Testis (tissue), 2 donors: ENCODE measurements at regions not wholly inside any gene's neighbourhood (a gene's known extent, or its start where the extent isn't known, plus 50 kb on each side); places are given as distances from the start of the nearest gene placed in this dataset.

ENCODE experiments used
- DNase-seq: peaks from one replicate; pipeline ENCODE4 v3.0.0-alpha.2; 2019
- H3K27ac ChIP-seq, 2 donors: fragments of 200-600 bp; sonication (generic); one replicate each; pipeline ENCODE4 v1.5.1; 2019
- H3K27me3 ChIP-seq: fragments of 200-600 bp; sonication (generic); one replicate; pipeline ENCODE4 v1.5.1; 2019
- H3K36me3 ChIP-seq: fragments of 200-600 bp; sonication (generic); one replicate; pipeline ENCODE4 v1.5.1; 2017; ENCODE audit warnings: low read depth; ENCODE audit errors: missing control alignments
- H3K4me1 ChIP-seq: fragments of 200-600 bp; sonication (generic); one replicate; pipeline ENCODE4 v1.5.1; 2019
- H3K4me3 ChIP-seq, 2 donors: fragments of 200-600 bp; sonication (generic); one replicate each; pipeline ENCODE4 v1.5.1; 2017 to 2019
- H3K9me3 ChIP-seq: fragments of 200-600 bp; sonication (generic); one replicate; pipeline ENCODE4 v1.5.1; 2017
- POLR2A ChIP-seq: fragments of 450-650 bp; IDR thresholded peaks from one replicate; pipeline ENCODE4 v1.6.1; 2017; ENCODE audit warnings: antibody characterized with exemption, mild to moderate bottlenecking, moderate library complexity
- WGBS, 2 donors: methylation state at CpG; one replicate each; pipeline ENCODE4 v1.1.5; 2018; 5-methylcytosine and 5-hydroxymethylcytosine counted together
- intact Hi-C: fragments of 100-400 bp; cut with DNase I; formaldehyde crosslinking; loops from one replicate; pipeline ENCODE4 v1.15.1; 2023; ENCODE audit warnings: low total_unique reads
- TF ChIP-seq, protein P1 (sequence below), 3 experiments: fragments of 450-650 bp in 2 of 3; fragments of 200-600 bp in 1 of 3; sonication (generic) in 1 of 3; IDR thresholded peaks; one replicate each; pipeline ENCODE4 v1.5.1; 2016 to 2019; ENCODE audit warnings: antibody characterized with exemption in 3 of 3, mild to moderate bottlenecking in 2 of 3, moderate library complexity in 1 of 3

DNA sequence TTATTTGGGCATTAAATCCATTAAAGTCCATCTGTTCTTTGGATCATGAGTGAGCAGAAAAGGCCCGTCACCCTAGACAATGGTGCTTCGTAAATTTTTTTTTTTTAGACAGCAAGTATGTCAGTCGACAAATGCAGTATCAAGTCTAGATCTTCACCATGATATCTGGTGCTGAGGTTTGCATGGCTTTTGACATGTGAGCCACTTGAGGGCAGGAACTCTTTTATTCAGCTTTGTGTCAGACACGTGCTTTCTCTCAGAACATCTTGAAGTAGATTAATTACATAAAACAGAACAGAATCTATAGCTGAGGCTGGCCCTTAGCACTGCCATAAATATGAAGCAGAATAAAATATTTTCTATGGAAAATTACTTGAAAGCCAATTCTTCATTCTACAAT lies 62.9 kb upstream of the CARD18 start:
- intact Hi-C loops, result no loop called here
- Histone ChIP-seq H3K36me3 (no peaks in the 10 kb centered on the region), H3K27ac (no peak overlapping the region), H3K9me3 (no peaks in the 10 kb centered on the region), H3K4me3 (no peak overlapping the region), H3K4me1 (no peaks in the 10 kb centered on the region), H3K27me3 (no peaks in the 10 kb centered on the region)
- no peak for DNase-seq
- 72 to 75% methylated on average over 4 of the region's 4 CpGs for WGBS, 2 donors
- no peak for TF ChIP-seq POLR2A
- TF ChIP-seq, protein P1, sequence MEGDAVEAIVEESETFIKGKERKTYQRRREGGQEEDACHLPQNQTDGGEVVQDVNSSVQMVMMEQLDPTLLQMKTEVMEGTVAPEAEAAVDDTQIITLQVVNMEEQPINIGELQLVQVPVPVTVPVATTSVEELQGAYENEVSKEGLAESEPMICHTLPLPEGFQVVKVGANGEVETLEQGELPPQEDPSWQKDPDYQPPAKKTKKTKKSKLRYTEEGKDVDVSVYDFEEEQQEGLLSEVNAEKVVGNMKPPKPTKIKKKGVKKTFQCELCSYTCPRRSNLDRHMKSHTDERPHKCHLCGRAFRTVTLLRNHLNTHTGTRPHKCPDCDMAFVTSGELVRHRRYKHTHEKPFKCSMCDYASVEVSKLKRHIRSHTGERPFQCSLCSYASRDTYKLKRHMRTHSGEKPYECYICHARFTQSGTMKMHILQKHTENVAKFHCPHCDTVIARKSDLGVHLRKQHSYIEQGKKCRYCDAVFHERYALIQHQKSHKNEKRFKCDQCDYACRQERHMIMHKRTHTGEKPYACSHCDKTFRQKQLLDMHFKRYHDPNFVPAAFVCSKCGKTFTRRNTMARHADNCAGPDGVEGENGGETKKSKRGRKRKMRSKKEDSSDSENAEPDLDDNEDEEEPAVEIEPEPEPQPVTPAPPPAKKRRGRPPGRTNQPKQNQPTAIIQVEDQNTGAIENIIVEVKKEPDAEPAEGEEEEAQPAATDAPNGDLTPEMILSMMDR (IDR thresholded peaks at IDR 0.05), result no peak

DNA sequence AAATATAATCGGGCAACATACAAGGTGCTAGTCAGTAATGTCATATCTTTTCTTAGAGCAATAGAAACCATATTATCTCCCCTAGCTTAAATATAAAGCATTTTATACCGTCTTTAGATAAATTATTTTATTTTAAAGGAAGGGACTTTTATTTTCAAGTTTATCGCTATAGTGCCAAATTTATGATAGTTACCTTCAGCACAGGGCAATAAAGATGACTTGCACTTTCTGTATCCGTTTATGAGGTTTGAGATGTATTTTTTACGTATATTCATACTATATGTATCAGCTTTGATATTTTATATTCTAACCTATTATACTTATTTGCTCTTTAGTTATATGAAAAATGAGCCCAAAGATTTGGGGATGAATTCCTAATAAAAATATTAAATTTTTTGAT lies 61.6 kb upstream of the CARD18 start:
- TF ChIP-seq POLR2A, result no peak
- TF ChIP-seq, protein P1 (IDR thresholded peaks at IDR 0.05), result no peak
- H3K27ac ChIP-seq, result no peak overlapping the region
- DNase-seq, result no peak
- no peak overlapping the region for H3K4me3 ChIP-seq
- no peaks in the 10 kb centered on the region for H3K36me3 ChIP-seq
- H3K9me3 ChIP-seq, result no peaks in the 10 kb centered on the region
- intact Hi-C loops, result no loop called here
- no peaks in the 10 kb centered on the region for H3K4me1 ChIP-seq
- 68 to 80% methylated on average over 5 of the region's 5 CpGs for WGBS, 2 donors
- no peaks in the 10 kb centered on the region for H3K27me3 ChIP-seq

DNA sequence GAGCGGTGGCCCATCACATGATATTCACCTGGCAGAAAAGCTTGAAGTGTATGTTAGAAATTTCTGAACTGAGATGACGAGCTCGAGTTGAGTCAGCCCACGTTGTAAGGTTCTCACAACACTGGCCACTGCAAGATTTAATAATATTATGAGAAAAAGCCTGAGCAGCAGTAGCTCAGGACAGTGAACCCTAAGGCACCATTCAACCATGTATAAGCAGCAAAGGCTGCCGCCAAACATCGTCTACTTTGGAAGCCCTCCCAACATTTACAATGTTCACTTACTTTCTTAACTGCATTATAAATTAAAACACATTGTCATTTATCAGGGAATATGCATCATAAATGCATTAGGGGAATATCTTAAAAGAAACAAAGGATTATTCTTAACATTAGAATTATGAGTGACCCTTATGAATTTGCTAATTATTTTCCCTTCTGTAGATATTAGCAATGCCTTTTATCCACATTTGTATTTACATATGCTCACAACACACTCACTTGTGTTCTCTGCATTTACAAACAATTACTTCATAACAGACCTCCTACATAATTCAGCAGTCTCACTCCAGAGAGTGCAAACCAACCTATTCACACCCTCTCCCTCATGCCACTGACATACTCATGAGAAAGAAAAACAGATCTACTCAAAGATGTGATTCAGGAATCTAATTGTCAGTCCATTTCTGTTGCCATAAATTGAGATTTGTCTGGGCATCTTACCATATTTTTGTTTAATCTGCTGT lies 57.7 kb upstream of the CARD18 start:
- intact Hi-C loops, result no loop called here
- Histone ChIP-seq H3K36me3 (no peaks in the 10 kb centered on the region), H3K27me3 (no peaks in the 10 kb centered on the region), H3K27ac (no peak overlapping the region), H3K4me1 (no peaks in the 10 kb centered on the region), H3K4me3 (no peak overlapping the region), H3K9me3 (no peaks in the 10 kb centered on the region)
- WGBS, 2 donors, result 78 to 83% methylated on average over 6 of the region's 6 CpGs
- no peak for DNase-seq
- no peak for TF ChIP-seq POLR2A
- TF ChIP-seq, protein P1 (IDR thresholded peaks at IDR 0.05), result no peak

DNA sequence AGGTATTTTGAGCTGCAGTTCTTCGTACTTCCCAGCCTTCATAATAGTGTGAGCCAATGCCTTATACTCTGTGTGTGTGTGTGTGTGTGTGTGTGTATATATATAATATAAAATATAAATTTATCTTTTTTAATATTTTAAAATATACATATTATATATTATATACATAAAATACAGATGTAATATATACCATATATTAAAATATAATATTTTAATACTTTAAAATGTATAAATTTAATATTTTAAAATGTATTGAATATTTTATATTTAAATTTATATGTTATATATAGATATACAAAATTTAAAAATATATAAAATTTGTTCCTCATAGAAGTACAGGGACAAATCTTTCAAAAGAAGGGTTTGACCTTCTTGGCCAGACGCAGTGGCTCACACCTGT lies 53.7 kb upstream of the CARD18 start:
- TF ChIP-seq POLR2A, result no peak
- TF ChIP-seq, protein P1 (IDR thresholded peaks at IDR 0.05), result no peak
- DNase-seq, result no peak
- intact Hi-C loops, result no loop called here
- 94 to 96% methylated on average over 2 of the region's 2 CpGs for WGBS, 2 donors
- H3K4me1 ChIP-seq, result no peaks in the 10 kb centered on the region
- H3K27ac ChIP-seq, result no peak overlapping the region
- no peaks in the 10 kb centered on the region for H3K27me3 ChIP-seq
- no peak overlapping the region for H3K4me3 ChIP-seq
- H3K36me3 ChIP-seq, result no peaks in the 10 kb centered on the region
- H3K9me3 ChIP-seq, result no peaks in the 10 kb centered on the region

DNA sequence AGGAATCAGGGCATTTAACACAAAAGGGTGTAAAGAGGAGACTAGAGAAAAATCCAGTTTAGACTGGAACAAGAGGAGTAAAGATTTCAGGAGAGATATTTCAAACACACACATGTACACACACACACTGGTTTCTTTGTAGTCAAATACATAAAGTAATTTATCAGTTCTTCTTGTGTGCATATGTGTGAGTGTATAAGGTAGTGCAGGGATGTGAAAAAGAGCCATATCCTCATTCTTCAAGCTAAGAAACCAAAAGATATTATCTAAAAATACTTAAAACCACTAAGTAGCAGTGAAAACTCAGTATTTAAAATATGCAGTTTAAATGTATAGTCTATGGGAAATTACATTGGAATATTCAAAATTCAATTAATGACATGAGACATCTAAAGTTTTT lies 52.5 kb upstream of the CARD18 start:
- no peaks in the 10 kb centered on the region for H3K9me3 ChIP-seq
- TF ChIP-seq POLR2A, result no peak
- TF ChIP-seq, protein P1 (IDR thresholded peaks at IDR 0.05), result no peak
- H3K4me3 ChIP-seq, result no peak overlapping the region
- H3K4me1 ChIP-seq, result no peaks in the 10 kb centered on the region
- intact Hi-C loops, result no loop called here
- H3K36me3 ChIP-seq, result no peaks in the 10 kb centered on the region
- no peaks in the 10 kb centered on the region for H3K27me3 ChIP-seq
- DNase-seq, result no peak
- no peak overlapping the region for H3K27ac ChIP-seq
